ENCODE measurements at regions not wholly inside any gene's neighbourhood (a gene's known extent, or its start where the extent isn't known, plus 50 kb on each side); places are given as distances from the start of the nearest gene placed in this dataset.

GRCh38 chr11:134882671-134883297 is 470.7 kb upstream of the B3GAT1 start:
- no peak for DNase-seq (ENCODE audit: low spot score)
- TF ChIP-seq EZH2 (IDR thresholded peaks at IDR 0.05) (no peak), CTCF (IDR thresholded peaks at IDR 0.05) (no peak), EZH2phosphoT487 (IDR thresholded peaks at IDR 0.05) (no peak)
- no peaks in the 10 kb centered on the region for H3F3A ChIP-seq (ENCODE audit: low read depth)
- H3K9me3 ChIP-seq (ENCODE audit: low read depth) = no peaks in the 10 kb centered on the region
- no peak overlapping the region for H3K4me2 ChIP-seq
- no peaks in the 10 kb centered on the region for H3K4me1 ChIP-seq
- no peaks in the 10 kb centered on the region for H3K9me3 Mint-ChIP-seq
- H3K27ac Mint-ChIP-seq = no peak overlapping the region
- H3K36me3 Mint-ChIP-seq = no peaks in the 10 kb centered on the region
- H3K4me3 ChIP-seq = no peak overlapping the region
- H3K4me3 Mint-ChIP-seq = no peak overlapping the region
- H3K27me3 ChIP-seq = no peaks in the 10 kb centered on the region
- no peaks in the 10 kb centered on the region for H3K4me1 Mint-ChIP-seq
- H4K20me1 ChIP-seq (ENCODE audit: low read depth) = no peaks in the 10 kb centered on the region
- no peaks in the 10 kb centered on the region for H3K27me3 Mint-ChIP-seq (ENCODE audit: insufficient read depth, low read depth)
- H2AFZ ChIP-seq (replicated peaks) = no peak overlapping the region
- H3K27ac ChIP-seq = no peak overlapping the region
- H3K9ac ChIP-seq = no peak overlapping the region
- H3K79me2 ChIP-seq (ENCODE audit: low read depth) = no peaks in the 10 kb centered on the region
- H3K36me3 ChIP-seq = no peaks in the 10 kb centered on the region

DNA sequence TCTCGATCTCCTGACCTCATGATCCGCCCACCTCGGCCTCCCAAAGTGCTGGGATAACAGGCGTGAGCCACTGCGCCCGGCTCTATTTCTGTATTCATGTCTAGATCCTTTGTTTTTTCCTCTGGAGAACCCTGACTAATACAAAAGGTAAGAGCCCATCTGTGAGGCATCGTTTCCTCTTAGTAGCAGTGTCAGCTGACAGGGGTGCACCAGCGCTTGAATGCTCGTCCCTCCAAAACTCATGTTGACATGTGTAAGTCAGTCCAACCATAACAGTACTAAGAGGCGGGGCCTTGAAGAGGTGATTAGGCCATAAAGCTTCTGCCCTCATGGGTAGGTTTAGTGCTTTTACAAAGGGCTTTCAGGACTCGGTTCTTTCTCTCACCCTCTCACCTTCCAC is 470.1 kb upstream of the B3GAT1 start:
- Histone ChIP-seq H2AFZ (replicated peaks) (no peak overlapping the region), H3K9ac (no peak overlapping the region), H3K4me3 (no peak overlapping the region), H3K36me3 (no peaks in the 10 kb centered on the region), H3K9me3 (ENCODE audit: low read depth) (no peaks in the 10 kb centered on the region), H3K27ac (no peak overlapping the region), H3K79me2 (ENCODE audit: low read depth) (no peaks in the 10 kb centered on the region), H3F3A (ENCODE audit: low read depth) (no peaks in the 10 kb centered on the region), H4K20me1 (ENCODE audit: low read depth) (no peaks in the 10 kb centered on the region), H3K4me2 (no peak overlapping the region), H3K4me1 (no peaks in the 10 kb centered on the region), H3K27me3 (no peaks in the 10 kb centered on the region)
- Mint-ChIP-seq H3K36me3 (no peaks in the 10 kb centered on the region), H3K27ac (no peak overlapping the region), H3K9me3 (no peaks in the 10 kb centered on the region), H3K4me1 (no peaks in the 10 kb centered on the region), H3K27me3 (ENCODE audit: insufficient read depth, low read depth) (no peaks in the 10 kb centered on the region), H3K4me3 (no peak overlapping the region)
- TF ChIP-seq CTCF (IDR thresholded peaks at IDR 0.05) (no peak), EZH2phosphoT487 (IDR thresholded peaks at IDR 0.05) (no peak), EZH2 (IDR thresholded peaks at IDR 0.05) (no peak)
- DNase-seq (ENCODE audit: low spot score) = no peak

DNA sequence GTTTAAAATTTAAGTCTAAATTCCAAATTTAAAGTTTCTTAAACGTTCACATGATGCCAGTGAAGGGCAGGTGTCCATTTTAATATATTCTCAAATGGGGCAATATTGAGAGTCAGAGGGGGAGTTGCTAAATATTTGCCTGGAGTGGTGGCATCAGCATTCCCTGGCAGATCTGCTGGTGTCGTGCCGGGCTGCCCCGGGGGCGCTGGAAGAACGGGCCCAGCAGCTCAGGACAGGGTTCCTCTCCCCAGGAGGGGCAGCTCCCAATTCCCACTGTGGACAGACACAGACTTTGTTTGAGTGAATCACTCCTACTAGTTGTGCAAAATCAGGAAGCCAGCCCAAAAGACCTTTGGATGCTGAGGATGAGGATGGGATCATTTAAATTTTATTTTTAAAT is 468.7 kb upstream of the B3GAT1 start:
- H3K36me3 ChIP-seq = no peaks in the 10 kb centered on the region
- Mint-ChIP-seq H3K9me3 (no peaks in the 10 kb centered on the region), H3K27me3 (ENCODE audit: insufficient read depth, low read depth) (no peaks in the 10 kb centered on the region), H3K4me1 (no peaks in the 10 kb centered on the region), H3K27ac (no peak overlapping the region), H3K36me3 (no peaks in the 10 kb centered on the region), H3K4me3 (no peak overlapping the region)
- H4K20me1 ChIP-seq (ENCODE audit: low read depth) = no peaks in the 10 kb centered on the region
- no peak overlapping the region for H3K4me2 ChIP-seq
- no peak overlapping the region for H2AFZ ChIP-seq (replicated peaks)
- no peak overlapping the region for H3K9ac ChIP-seq
- no peaks in the 10 kb centered on the region for H3K27me3 ChIP-seq
- no peak overlapping the region for H3K27ac ChIP-seq
- no peak for TF ChIP-seq EZH2 (IDR thresholded peaks at IDR 0.05)
- TF ChIP-seq EZH2phosphoT487 (IDR thresholded peaks at IDR 0.05) = no peak
- TF ChIP-seq CTCF (IDR thresholded peaks at IDR 0.05) = no peak
- no peak for DNase-seq (ENCODE audit: low spot score)
- no peaks in the 10 kb centered on the region for H3K79me2 ChIP-seq (ENCODE audit: low read depth)
- H3K9me3 ChIP-seq (ENCODE audit: low read depth) = no peaks in the 10 kb centered on the region
- H3K4me3 ChIP-seq = no peak overlapping the region
- no peaks in the 10 kb centered on the region for H3F3A ChIP-seq (ENCODE audit: low read depth)
- H3K4me1 ChIP-seq = no peaks in the 10 kb centered on the region
